Naive thymus-derived CD4-positive, alpha-beta T cell (primary cell): ENCODE measurements at regions not wholly inside any gene's neighbourhood (a gene's known extent, or its start where the extent isn't known, plus 50 kb on each side); places are given as distances from the start of the nearest gene placed in this dataset.
A peak's percentile ranks its signal among the peaks of the same experiment; 100 is the strongest.

ENCODE experiments used
- ATAC-seq: fragments of 150-1000 bp; cut with Tn5 transposase; 2 replicates; pipeline ENCODE4 v1.10.0; 2021; ENCODE audit warnings: mild to moderate bottlenecking, moderate library complexity
- CTCF ChIA-PET: fragments of 350-600 bp; sonication (Branson Sonifier 250); formaldehyde crosslinking; loops from one replicate; lab custom pipeline; 2021; ENCODE audit warnings: antibody characterized with exemption; lab: Charles Lee
- POLR2A ChIA-PET: fragments of 350-600 bp; sonication (Branson Sonifier 250); formaldehyde crosslinking; loops from one replicate; lab custom pipeline; 2021; ENCODE audit warnings: antibody characterized with exemption, inconsistent platforms; lab: Charles Lee
- DNase-seq, 9 donors: peaks; one replicate each; pipeline versions ENCODE4 v3.0.0 to v3.0.0-alpha.2; 2020 to 2022; ENCODE audit warnings: mixed read lengths in 1 of 9
- H3K27ac ChIP-seq: one replicate; pipeline ENCODE4 v1.7.0; 2013; ENCODE audit warnings: mild to moderate bottlenecking, low read depth, low read length, moderate library complexity
- H3K27me3 ChIP-seq, 2 donors: one replicate each; pipeline ENCODE4 v1.7.0; 2013; ENCODE audit warnings: low read length in 2 of 2, mild to moderate bottlenecking in 2 of 2, moderate library complexity in 2 of 2; ENCODE audit not compliant: control insufficient read depth in 2 of 2, insufficient read depth in 2 of 2
- H3K36me3 ChIP-seq, 3 experiments: 1 replicate in 2 of 3; 2 replicates in 1 of 3; pipeline ENCODE4 v1.7.0; 2013; ENCODE audit warnings: low read length in 3 of 3, mild to moderate bottlenecking in 3 of 3, moderate library complexity in 1 of 3; ENCODE audit not compliant: insufficient read depth in 3 of 3, control insufficient read depth in 2 of 3
- H3K4me1 ChIP-seq, 2 donors: one replicate each; pipeline ENCODE4 v1.7.0; 2013; ENCODE audit warnings: low read length in 2 of 2, mild to moderate bottlenecking in 2 of 2, moderate library complexity in 1 of 2; ENCODE audit not compliant: control insufficient read depth in 2 of 2, insufficient read depth in 2 of 2
- H3K4me3 ChIP-seq: 2 replicates; pipeline ENCODE4 v1.7.0; 2013; ENCODE audit warnings: mild to moderate bottlenecking, low read length
- H3K9me3 ChIP-seq, 3 experiments: 1 replicate in 2 of 3; 2 replicates in 1 of 3; pipeline ENCODE4 v1.7.0; 2013; ENCODE audit warnings: low read length in 3 of 3; ENCODE audit not compliant: control insufficient read depth in 2 of 3
- H3K27ac Mint-ChIP-seq, 9 donors: one replicate each; pipeline ENCODE4 v1.8.0; 2020 to 2022; ENCODE audit warnings: mixed read lengths in 9 of 9, mild to moderate bottlenecking in 8 of 9, moderate library complexity in 5 of 9, inconsistent platforms in 2 of 9
- H3K27me3 Mint-ChIP-seq, 5 donors: one replicate each; pipeline ENCODE4 v1.8.0; 2021 to 2022; ENCODE audit warnings: mixed read lengths in 5 of 5, mild to moderate bottlenecking in 1 of 5
- H3K36me3 Mint-ChIP-seq, 5 donors: one replicate each; pipeline ENCODE4 v1.8.0; 2020 to 2022; ENCODE audit warnings: mixed read lengths in 5 of 5, mild to moderate bottlenecking in 3 of 5, inconsistent platforms in 1 of 5
- H3K4me1 Mint-ChIP-seq, 7 donors: one replicate each; pipeline ENCODE4 v1.8.0; 2020 to 2022; ENCODE audit warnings: mixed read lengths in 7 of 7, mild to moderate bottlenecking in 3 of 7, inconsistent platforms in 1 of 7
- H3K4me3 Mint-ChIP-seq, 10 donors: one replicate each; pipeline ENCODE4 v1.8.0; 2020 to 2022; ENCODE audit warnings: mild to moderate bottlenecking in 10 of 10, mixed read lengths in 10 of 10, moderate library complexity in 6 of 10, inconsistent platforms in 2 of 10
- H3K9me3 Mint-ChIP-seq, 11 donors: one replicate each; pipeline ENCODE4 v1.8.0; 2020 to 2022; ENCODE audit warnings: mixed read lengths in 11 of 11, mild to moderate bottlenecking in 4 of 11, inconsistent platforms in 1 of 11, moderate library complexity in 1 of 11
- intact Hi-C, 2 donors: fragments of 100-400 bp; cut with micrococcal nuclease; formaldehyde crosslinking; loops; one replicate each; pipeline ENCODE4 v1.15.1; 2023

GRCh38 chr6:137357948-137358266 is 136.3 kb downstream of the OLIG3 start:
- intact Hi-C loops = no loop called here
- Histone ChIP-seq H3K27ac (no peak overlapping the region), H3K4me1 (peaks cover 16 to 21% of the 10 kb centered on the region in 2 donors), H3K9me3 (no peaks in the 10 kb centered on the region), H3K4me3 (no peak overlapping the region), H3K27me3 (no peaks in the 10 kb centered on the region), H3K36me3 (no peaks in the 10 kb centered on the region)
- DNase-seq (no peak), ATAC-seq (no peak)
- POLR2A ChIA-PET = interaction anchor here (0.9 kb wide), 1 partner anchor 10 kb away, joined by 6 read pairs; no protein-coding TSS in a partner anchor
- peaks cover 0 to 27% (median 4%) of the 10 kb centered on the region in 5 donors for H3K27me3 Mint-ChIP-seq
- H3K9me3 Mint-ChIP-seq = peaks cover 0 to 6% (median 0%) of the 10 kb centered on the region in 11 donors
- H3K36me3 Mint-ChIP-seq = peaks cover 0 to 2% (median 0%) of the 10 kb centered on the region in 5 donors
- CTCF ChIA-PET = interaction anchor here (0.8 to 0.9 kb wide), 2 partner anchors 16 to 58 kb away, joined by 3 read pairs; no protein-coding TSS in a partner anchor
- H3K4me3 Mint-ChIP-seq = no peak overlapping the region
- H3K4me1 Mint-ChIP-seq = peaks cover 14 to 28% (median 20%) of the 10 kb centered on the region in 7 donors
- H3K27ac Mint-ChIP-seq = no peak overlapping the region

- no peaks in the 10 kb centered on the region for H3K27me3 ChIP-seq
- intact Hi-C loops = no loop called here
- no peaks in the 10 kb centered on the region for H3K36me3 ChIP-seq
- CTCF ChIA-PET = interaction anchor here (0.9 kb wide), 1 partner anchor 58 kb away, joined by 3 read pairs; no protein-coding TSS in a partner anchor
- POLR2A ChIA-PET = interaction anchor here (0.7 to 0.9 kb wide), 2 partner anchors 11 to 490 kb away, joined by 4 to 6 read pairs; no protein-coding TSS in a partner anchor
- Mint-ChIP-seq H3K4me1 (peaks cover 10 to 25% (median 17%) of the 10 kb centered on the region in 7 donors), H3K4me3 (no peak overlapping the region), H3K27me3 (peaks cover 0 to 25% (median 4%) of the 10 kb centered on the region in 5 donors), H3K36me3 (peaks cover 0 to under 1% (median 0%) of the 10 kb centered on the region in 5 donors), H3K9me3 (peaks cover 0 to under 1% (median 0%) of the 10 kb centered on the region in 11 donors), H3K27ac (no peak overlapping the region)
- DNase-seq (no peak), ATAC-seq (no peak)
- H3K9me3 ChIP-seq = no peaks in the 10 kb centered on the region
- H3K4me1 ChIP-seq = peaks cover 14 to 17% of the 10 kb centered on the region in 2 donors
- no peak overlapping the region for H3K27ac ChIP-seq
- no peak overlapping the region for H3K4me3 ChIP-seq
Observed at GRCh38 chr6:137357263-137357947, 136.8 kb downstream of the OLIG3 start.

- Histone ChIP-seq H3K27ac (no peak overlapping the region), H3K36me3 (no peaks in the 10 kb centered on the region), H3K27me3 (no peaks in the 10 kb centered on the region), H3K9me3 (no peaks in the 10 kb centered on the region), H3K4me1 (peaks cover 12 to 14% of the 10 kb centered on the region in 2 donors), H3K4me3 (no peak overlapping the region)
- ChIA-PET POLR2A (interaction anchor here (0.8 to 1.2 kb wide), 4 partner anchors 8 to 62 kb away, joined by 3 to 4 read pairs (median 4); no protein-coding TSS in a partner anchor), CTCF (interaction anchor here (1.2 to 1.4 kb wide), 2 partner anchors 12 to 62 kb away, joined by 5 to 7 read pairs; no protein-coding TSS in a partner anchor)
- Mint-ChIP-seq H3K36me3 (no peaks in the 10 kb centered on the region), H3K4me1 (peaks cover 9 to 21% (median 18%) of the 10 kb centered on the region in 7 donors), H3K4me3 (peak overlapping the region in 4 of 10 donors; percentile 3 to 39 (median 28)), H3K27me3 (peaks cover 0 to 25% (median 3%) of the 10 kb centered on the region in 5 donors), H3K27ac (peak overlapping the region in 5 of 9 donors; percentile 19 to 62 (median 29)), H3K9me3 (no peaks in the 10 kb centered on the region)
- ATAC-seq (no peak), DNase-seq (no peak)
- intact Hi-C loops = loop anchor here in 1 of 2 donors (2.0 kb wide), 1 partner anchor 19 kb away; no protein-coding TSS in a partner anchor
Observed at GRCh38 chr6:137353842-137354397, 134.7 kb upstream of the IFNGR1 start.

- Histone ChIP-seq H3K9me3 (no peaks in the 10 kb centered on the region), H3K4me3 (no peak overlapping the region), H3K36me3 (no peaks in the 10 kb centered on the region), H3K27ac (no peak overlapping the region), H3K4me1 (peaks cover 12 to 14% of the 10 kb centered on the region in 2 donors), H3K27me3 (no peaks in the 10 kb centered on the region)
- peak; percentile 40 for ATAC-seq
- peak in 3 of 9 donors; percentile 15 to 17 (median 17) for DNase-seq
- Mint-ChIP-seq H3K4me1 (peaks cover 9 to 21% (median 18%) of the 10 kb centered on the region in 7 donors), H3K9me3 (no peaks in the 10 kb centered on the region), H3K36me3 (no peaks in the 10 kb centered on the region), H3K27me3 (peaks cover 0 to 23% (median 3%) of the 10 kb centered on the region in 5 donors), H3K4me3 (peak overlapping the region in 5 of 10 donors; percentile 3 to 45 (median 38)), H3K27ac (peak overlapping the region in 6 of 9 donors; percentile 19 to 62 (median 39))
- intact Hi-C loops = loop anchor here in 1 of 2 donors (2.0 kb wide), 1 partner anchor 19 kb away; no protein-coding TSS in a partner anchor
- POLR2A ChIA-PET = interaction anchor here (0.8 to 1.2 kb wide), 4 partner anchors 8 to 62 kb away, joined by 3 to 4 read pairs (median 4); no protein-coding TSS in a partner anchor
- CTCF ChIA-PET = interaction anchor here (1.2 to 1.4 kb wide), 2 partner anchors 11 to 62 kb away, joined by 5 to 7 read pairs; no protein-coding TSS in a partner anchor
Observed at GRCh38 chr6:137353346-137353745, 134.2 kb upstream of the IFNGR1 start.

GRCh38 chr6:137352859-137353258 is 133.7 kb upstream of the IFNGR1 start:
- Mint-ChIP-seq H3K4me3 (peak overlapping the region in 1 of 10 donors; percentile 34), H3K27ac (peak overlapping the region in 4 of 9 donors; percentile 19 to 59 (median 39)), H3K9me3 (no peaks in the 10 kb centered on the region), H3K27me3 (peaks cover 0 to 18% (median 0%) of the 10 kb centered on the region in 5 donors), H3K36me3 (no peaks in the 10 kb centered on the region), H3K4me1 (peaks cover 6 to 21% (median 18%) of the 10 kb centered on the region in 7 donors)
- H3K27ac ChIP-seq = no peak overlapping the region
- H3K4me1 ChIP-seq = peaks cover 12 to 14% of the 10 kb centered on the region in 2 donors
- H3K9me3 ChIP-seq = no peaks in the 10 kb centered on the region
- ATAC-seq (no peak), DNase-seq (no peak)
- intact Hi-C loops = loop anchor here in 1 of 2 donors (2.0 kb wide), 1 partner anchor 20 kb away; no protein-coding TSS in a partner anchor
- no peaks in the 10 kb centered on the region for H3K36me3 ChIP-seq
- ChIA-PET CTCF (interaction anchor here (0.7 to 1.4 kb wide), 3 partner anchors 11 to 310 kb away, joined by 3 to 7 read pairs (median 5); no protein-coding TSS in a partner anchor), POLR2A (interaction anchor here (1.1 to 1.2 kb wide), 3 partner anchors 36 to 63 kb away, joined by 3 to 4 read pairs (median 4); no protein-coding TSS in a partner anchor)
- no peaks in the 10 kb centered on the region for H3K27me3 ChIP-seq
- no peak overlapping the region for H3K4me3 ChIP-seq

- H3K9me3 ChIP-seq = no peaks in the 10 kb centered on the region
Observed at GRCh38 chr6:137351890-137352289, 132.7 kb upstream of the IFNGR1 start.

More at GRCh38 chr6:137351890-137352289, 132.7 kb upstream of the IFNGR1 start:
- peak overlapping the region in 2 of 9 donors; percentile 51 to 65 for H3K27ac Mint-ChIP-seq
- H3K4me1 Mint-ChIP-seq = peaks cover 6 to 21% (median 18%) of the 10 kb centered on the region in 7 donors
- H3K36me3 Mint-ChIP-seq = no peaks in the 10 kb centered on the region
- ATAC-seq (peak; percentile 87), DNase-seq (no peak)
- no peaks in the 10 kb centered on the region for H3K9me3 Mint-ChIP-seq
- peaks cover 0 to 16% (median 0%) of the 10 kb centered on the region in 5 donors for H3K27me3 Mint-ChIP-seq
- H3K4me1 ChIP-seq = peaks cover 12 to 14% of the 10 kb centered on the region in 2 donors
- H3K4me3 Mint-ChIP-seq = no peak overlapping the region
- no peak overlapping the region for H3K27ac ChIP-seq
- intact Hi-C loops = loop anchor here in 1 of 2 donors (2.0 kb wide), 1 partner anchor 21 kb away; no protein-coding TSS in a partner anchor
- no peaks in the 10 kb centered on the region for H3K27me3 ChIP-seq
- H3K4me3 ChIP-seq = no peak overlapping the region
- no peaks in the 10 kb centered on the region for H3K36me3 ChIP-seq
- ChIA-PET POLR2A (interaction anchor here (0.7 kb wide), 1 partner anchor 43 kb away, joined by 3 read pairs; no protein-coding TSS in a partner anchor), CTCF (interaction anchor here (0.6 kb wide), 1 partner anchor 66 kb away, joined by 3 read pairs; no protein-coding TSS in a partner anchor)
